Activated CD8-positive, alpha-beta T cell treated with anti-CD3 and anti-CD28 coated beads for 36 hours (primary cell): ENCODE measurements at regions not wholly inside any gene's neighbourhood (a gene's known extent, or its start where the extent isn't known, plus 50 kb on each side); places are given as distances from the start of the nearest gene placed in this dataset.
A peak's percentile ranks its signal among the peaks of the same experiment; 100 is the strongest.

Source experiments
- ATAC-seq: fragments of 200-7000 bp; cut with Tn5 transposase; one replicate; pipeline ENCODE4 v1.10.0; 2021; ENCODE audit warnings: mild to moderate bottlenecking, moderate library complexity
- CTCF ChIA-PET: fragments of 350-600 bp; sonication (Branson Sonifier 250); formaldehyde crosslinking; loops from one replicate; lab custom pipeline; 2021; ENCODE audit warnings: antibody characterized with exemption; lab: Charles Lee
- POLR2A ChIA-PET: fragments of 350-600 bp; sonication (Branson Sonifier 250); formaldehyde crosslinking; loops from one replicate; lab custom pipeline; 2021; ENCODE audit warnings: antibody characterized with exemption; lab: Charles Lee
- DNase-seq: peaks from one replicate; pipeline ENCODE4 v3.0.0-alpha.2; 2020
- H3K27ac Mint-ChIP-seq: one replicate; pipeline ENCODE4 v1.8.0; 2021; ENCODE audit warnings: mild to moderate bottlenecking, mixed read lengths
- H3K27me3 Mint-ChIP-seq: one replicate; pipeline ENCODE4 v1.8.0; 2021; ENCODE audit warnings: mixed read lengths
- H3K36me3 Mint-ChIP-seq: one replicate; pipeline ENCODE4 v1.8.0; 2021; ENCODE audit warnings: low read depth, mixed read lengths
- H3K4me1 Mint-ChIP-seq: one replicate; pipeline ENCODE4 v1.8.0; 2021; ENCODE audit warnings: low read depth, mixed read lengths
- H3K4me3 Mint-ChIP-seq: one replicate; pipeline ENCODE4 v1.8.0; 2021; ENCODE audit warnings: mild to moderate bottlenecking, moderate library complexity, mixed read lengths
- H3K9me3 Mint-ChIP-seq: one replicate; pipeline ENCODE4 v1.8.0; 2021; ENCODE audit warnings: mixed read lengths
- CTCF ChIP-seq: fragments of 200-600 bp; IDR thresholded peaks from one replicate; pipeline ENCODE4 v1.8.0; 2022; ENCODE audit warnings: antibody characterized with exemption, mild to moderate bottlenecking
- intact Hi-C: fragments of 100-400 bp; cut with micrococcal nuclease; formaldehyde crosslinking; loops from one replicate; pipeline ENCODE4 v1.10.0; 2022

- TF ChIP-seq CTCF = no peak
- Mint-ChIP-seq H3K27ac (no peak overlapping the region), H3K9me3 (no peaks in the 10 kb centered on the region), H3K36me3 (no peaks in the 10 kb centered on the region), H3K4me3 (no peak overlapping the region), H3K4me1 (peaks cover 21% of the 10 kb centered on the region), H3K27me3 (peaks cover 2% of the 10 kb centered on the region)
- CTCF ChIA-PET = no interaction called here
- DNase-seq = peak; percentile 35
- POLR2A ChIA-PET = interaction anchor here (0.7 kb wide), 1 partner anchor 318 kb away, joined by 3 read pairs; no protein-coding TSS in a partner anchor
- intact Hi-C loops = no loop called here
- ATAC-seq = no peak
Measured at GRCh38 chrX:40303256-40304077, 205.7 kb upstream of the BCOR start.

- Mint-ChIP-seq H3K27me3 (peaks cover 2% of the 10 kb centered on the region), H3K36me3 (no peaks in the 10 kb centered on the region), H3K9me3 (no peaks in the 10 kb centered on the region), H3K27ac (no peak overlapping the region), H3K4me1 (peaks cover 21% of the 10 kb centered on the region), H3K4me3 (no peak overlapping the region)
- ChIA-PET POLR2A (no interaction called here), CTCF (no interaction called here)
- peak; percentile 49 for ATAC-seq
- intact Hi-C loops = no loop called here
- no peak for TF ChIP-seq CTCF
- peak; percentile 30 for DNase-seq
Measured at GRCh38 chrX:40300286-40300890, 202.6 kb upstream of the BCOR start.

- CTCF ChIA-PET = no interaction called here
- H3K9me3 Mint-ChIP-seq = no peaks in the 10 kb centered on the region
- TF ChIP-seq CTCF = no peak
- ATAC-seq = no peak
- intact Hi-C loops = no loop called here
- H3K4me1 Mint-ChIP-seq = peaks cover 21% of the 10 kb centered on the region
- H3K27me3 Mint-ChIP-seq = peaks cover 2% of the 10 kb centered on the region
- POLR2A ChIA-PET = no interaction called here
- no peak overlapping the region for H3K27ac Mint-ChIP-seq
- H3K36me3 Mint-ChIP-seq = no peaks in the 10 kb centered on the region
- no peak overlapping the region for H3K4me3 Mint-ChIP-seq
- DNase-seq = peak; percentile 15
Measured at GRCh38 chrX:40299641-40300046, 201.9 kb upstream of the BCOR start.

GRCh38 chrX:40298572-40299479 lies 201.1 kb upstream of the BCOR start:
- ATAC-seq (no peak), DNase-seq (no peak)
- intact Hi-C loops = no loop called here
- Mint-ChIP-seq H3K9me3 (no peaks in the 10 kb centered on the region), H3K27ac (no peak overlapping the region), H3K27me3 (peaks cover 2% of the 10 kb centered on the region), H3K36me3 (no peaks in the 10 kb centered on the region), H3K4me3 (no peak overlapping the region), H3K4me1 (peaks cover 20% of the 10 kb centered on the region)
- POLR2A ChIA-PET = no interaction called here
- TF ChIP-seq CTCF = no peak
- CTCF ChIA-PET = no interaction called here
